ENCODE measurements at regions not wholly inside any gene's neighbourhood (a gene's known extent, or its start where the extent isn't known, plus 50 kb on each side); places are given as distances from the start of the nearest gene placed in this dataset.
"Not testable (repeated sequence)": the region's sequence is repeated elsewhere in the genome, so short reads cannot be mapped to it uniquely, and the experiment has no call there.

GRCh38 chr5:126139086-126139485 lies 284.1 kb upstream of the GRAMD2B start:
- WGBS, 2 experiments: 81 to 87% methylated on average over 2 of the region's 2 CpGs
- Histone ChIP-seq H3K27me3 (ENCODE audit: control insufficient read depth, insufficient read depth, low read length, poor library complexity, severe bottlenecking) (no peaks in the 10 kb centered on the region), H3K4me3 (ENCODE audit: insufficient read depth, low read depth, low read length) (no peak overlapping the region), H3K27ac (ENCODE audit: insufficient read depth, low read depth, low read length, poor library complexity, severe bottlenecking) (no peak overlapping the region), H3K4me1 (ENCODE audit: control insufficient read depth, insufficient read depth, low read length) (no peaks in the 10 kb centered on the region), H3K36me3 (ENCODE audit: control insufficient read depth, insufficient read depth, low read length) (no peaks in the 10 kb centered on the region), H3K9me3 (ENCODE audit: control insufficient read depth, low read length) (no peaks in the 10 kb centered on the region)

- no peaks in the 10 kb centered on the region for H3K9me3 ChIP-seq (ENCODE audit: control insufficient read depth, low read length)
- H3K4me1 ChIP-seq (ENCODE audit: control insufficient read depth, insufficient read depth, low read length): no peaks in the 10 kb centered on the region
- H3K27me3 ChIP-seq (ENCODE audit: control insufficient read depth, insufficient read depth, low read length, poor library complexity, severe bottlenecking): no peaks in the 10 kb centered on the region
- H3K4me3 ChIP-seq (ENCODE audit: insufficient read depth, low read depth, low read length): no peak overlapping the region
- H3K36me3 ChIP-seq (ENCODE audit: control insufficient read depth, insufficient read depth, low read length): no peaks in the 10 kb centered on the region
- 58 to 70% methylated on average over 5 of the region's 5 CpGs for WGBS, 2 experiments
- H3K27ac ChIP-seq (ENCODE audit: insufficient read depth, low read depth, low read length, poor library complexity, severe bottlenecking): no peak overlapping the region
Measured at GRCh38 chr5:126139773-126140172, 283.4 kb upstream of the GRAMD2B start.

GRCh38 chr5:126143622-126144021 lies 279.6 kb upstream of the GRAMD2B start:
- no peaks in the 10 kb centered on the region for H3K36me3 ChIP-seq (ENCODE audit: control insufficient read depth, insufficient read depth, low read length)
- H3K9me3 ChIP-seq (ENCODE audit: control insufficient read depth, low read length): no peaks in the 10 kb centered on the region
- 87 to 93% methylated on average over 2 of the region's 2 CpGs for WGBS, 2 experiments
- no peak overlapping the region for H3K4me3 ChIP-seq (ENCODE audit: insufficient read depth, low read depth, low read length)
- no peaks in the 10 kb centered on the region for H3K27me3 ChIP-seq (ENCODE audit: control insufficient read depth, insufficient read depth, low read length, poor library complexity, severe bottlenecking)
- no peak overlapping the region for H3K27ac ChIP-seq (ENCODE audit: insufficient read depth, low read depth, low read length, poor library complexity, severe bottlenecking)
- no peaks in the 10 kb centered on the region for H3K4me1 ChIP-seq (ENCODE audit: control insufficient read depth, insufficient read depth, low read length)

GRCh38 chr5:126150319-126150718 lies 272.9 kb upstream of the GRAMD2B start:
- WGBS, 2 experiments: 100% methylated on average over 1 of the region's 3 CpGs; no CpG with 5 or more reads in 1 of the 2 experiments
- H3K36me3 ChIP-seq (ENCODE audit: control insufficient read depth, insufficient read depth, low read length); H3K27ac ChIP-seq (ENCODE audit: insufficient read depth, low read depth, low read length, poor library complexity, severe bottlenecking); H3K27me3 ChIP-seq (ENCODE audit: control insufficient read depth, insufficient read depth, low read length, poor library complexity, severe bottlenecking); H3K9me3 ChIP-seq (ENCODE audit: control insufficient read depth, low read length); H3K4me1 ChIP-seq (ENCODE audit: control insufficient read depth, insufficient read depth, low read length); H3K4me3 ChIP-seq (ENCODE audit: insufficient read depth, low read depth, low read length): not testable (repeated sequence)

GRCh38 chr5:126155298-126155697 lies 267.9 kb upstream of the GRAMD2B start:
- not testable (repeated sequence) for H3K4me3 ChIP-seq (ENCODE audit: insufficient read depth, low read depth, low read length); H3K36me3 ChIP-seq (ENCODE audit: control insufficient read depth, insufficient read depth, low read length); H3K27ac ChIP-seq (ENCODE audit: insufficient read depth, low read depth, low read length, poor library complexity, severe bottlenecking); H3K4me1 ChIP-seq (ENCODE audit: control insufficient read depth, insufficient read depth, low read length); H3K9me3 ChIP-seq (ENCODE audit: control insufficient read depth, low read length); H3K27me3 ChIP-seq (ENCODE audit: control insufficient read depth, insufficient read depth, low read length, poor library complexity, severe bottlenecking)
- WGBS, 2 experiments: 95% methylated on average over 12 of the region's 12 CpGs

- Histone ChIP-seq H3K4me1 (ENCODE audit: control insufficient read depth, insufficient read depth, low read length) (no peaks in the 10 kb centered on the region), H3K27me3 (ENCODE audit: control insufficient read depth, insufficient read depth, low read length, poor library complexity, severe bottlenecking) (no peaks in the 10 kb centered on the region), H3K36me3 (ENCODE audit: control insufficient read depth, insufficient read depth, low read length) (no peaks in the 10 kb centered on the region), H3K9me3 (ENCODE audit: control insufficient read depth, low read length) (no peaks in the 10 kb centered on the region), H3K27ac (ENCODE audit: insufficient read depth, low read depth, low read length, poor library complexity, severe bottlenecking) (no peak overlapping the region), H3K4me3 (ENCODE audit: insufficient read depth, low read depth, low read length) (no peak overlapping the region)
- 90 to 100% methylated on average over 1 of the region's 1 CpG for WGBS, 2 experiments
Measured at GRCh38 chr5:126166368-126166767, 256.8 kb upstream of the GRAMD2B start.

GRCh38 chr5:126168785-126169184 lies 254.4 kb upstream of the GRAMD2B start:
- Histone ChIP-seq H3K27me3 (ENCODE audit: control insufficient read depth, insufficient read depth, low read length, poor library complexity, severe bottlenecking) (no peaks in the 10 kb centered on the region), H3K4me1 (ENCODE audit: control insufficient read depth, insufficient read depth, low read length) (no peaks in the 10 kb centered on the region), H3K36me3 (ENCODE audit: control insufficient read depth, insufficient read depth, low read length) (no peaks in the 10 kb centered on the region), H3K9me3 (ENCODE audit: control insufficient read depth, low read length) (no peaks in the 10 kb centered on the region), H3K4me3 (ENCODE audit: insufficient read depth, low read depth, low read length) (no peak overlapping the region), H3K27ac (ENCODE audit: insufficient read depth, low read depth, low read length, poor library complexity, severe bottlenecking) (no peak overlapping the region)
- whole genome bisulfite sequencing, 2 experiments: 92% methylated on average over 1 of the region's 1 CpG

- no peak overlapping the region for H3K4me3 ChIP-seq (ENCODE audit: insufficient read depth, low read depth, low read length)
- H3K4me1 ChIP-seq (ENCODE audit: control insufficient read depth, insufficient read depth, low read length): no peaks in the 10 kb centered on the region
- H3K36me3 ChIP-seq (ENCODE audit: control insufficient read depth, insufficient read depth, low read length): no peaks in the 10 kb centered on the region
- H3K9me3 ChIP-seq (ENCODE audit: control insufficient read depth, low read length): no peaks in the 10 kb centered on the region
- 90 to 91% methylated on average over 3 of the region's 3 CpGs for WGBS, 2 experiments
- H3K27ac ChIP-seq (ENCODE audit: insufficient read depth, low read depth, low read length, poor library complexity, severe bottlenecking): no peak overlapping the region
- no peaks in the 10 kb centered on the region for H3K27me3 ChIP-seq (ENCODE audit: control insufficient read depth, insufficient read depth, low read length, poor library complexity, severe bottlenecking)
Measured at GRCh38 chr5:126171916-126172315, 251.3 kb upstream of the GRAMD2B start.

GRCh38 chr5:126172812-126173211 lies 250.4 kb upstream of the GRAMD2B start:
- Histone ChIP-seq H3K36me3 (ENCODE audit: control insufficient read depth, insufficient read depth, low read length) (no peaks in the 10 kb centered on the region), H3K27ac (ENCODE audit: insufficient read depth, low read depth, low read length, poor library complexity, severe bottlenecking) (no peak overlapping the region), H3K9me3 (ENCODE audit: control insufficient read depth, low read length) (no peaks in the 10 kb centered on the region), H3K27me3 (ENCODE audit: control insufficient read depth, insufficient read depth, low read length, poor library complexity, severe bottlenecking) (no peaks in the 10 kb centered on the region), H3K4me1 (ENCODE audit: control insufficient read depth, insufficient read depth, low read length) (no peaks in the 10 kb centered on the region), H3K4me3 (ENCODE audit: insufficient read depth, low read depth, low read length) (no peak overlapping the region)
- WGBS, 2 experiments: 88 to 100% methylated on average over 1 of the region's 1 CpG

GRCh38 chr5:126178521-126178920 lies 244.7 kb upstream of the GRAMD2B start:
- no peaks in the 10 kb centered on the region for H3K9me3 ChIP-seq (ENCODE audit: control insufficient read depth, low read length)
- no peaks in the 10 kb centered on the region for H3K27me3 ChIP-seq (ENCODE audit: control insufficient read depth, insufficient read depth, low read length, poor library complexity, severe bottlenecking)
- no peaks in the 10 kb centered on the region for H3K36me3 ChIP-seq (ENCODE audit: control insufficient read depth, insufficient read depth, low read length)

GRCh38 chr5:126182971-126183695 lies 240.1 kb upstream of the GRAMD2B start:
- H3K27ac ChIP-seq (ENCODE audit: insufficient read depth, low read depth, low read length, poor library complexity, severe bottlenecking): no peak overlapping the region
- H3K4me3 ChIP-seq (ENCODE audit: insufficient read depth, low read depth, low read length): no peak overlapping the region
- no peaks in the 10 kb centered on the region for H3K9me3 ChIP-seq (ENCODE audit: control insufficient read depth, low read length)
- no peaks in the 10 kb centered on the region for H3K27me3 ChIP-seq (ENCODE audit: control insufficient read depth, insufficient read depth, low read length, poor library complexity, severe bottlenecking)
- WGBS, 2 experiments: 78 to 86% methylated on average over 4 to 5 of the region's 5 CpGs
- no peaks in the 10 kb centered on the region for H3K4me1 ChIP-seq (ENCODE audit: control insufficient read depth, insufficient read depth, low read length)
- no peaks in the 10 kb centered on the region for H3K36me3 ChIP-seq (ENCODE audit: control insufficient read depth, insufficient read depth, low read length)

More at GRCh38 chr5:126178521-126178920, 244.7 kb upstream of the GRAMD2B start:
- no peak overlapping the region for H3K4me3 ChIP-seq (ENCODE audit: insufficient read depth, low read depth, low read length)
- H3K4me1 ChIP-seq (ENCODE audit: control insufficient read depth, insufficient read depth, low read length): no peaks in the 10 kb centered on the region
- H3K27ac ChIP-seq (ENCODE audit: insufficient read depth, low read depth, low read length, poor library complexity, severe bottlenecking): no peak overlapping the region

Data from ectodermal cell (in vitro differentiated cells).